ENCODE measurements at regions not wholly inside any gene's neighbourhood (a gene's known extent, or its start where the extent isn't known, plus 50 kb on each side); places are given as distances from the start of the nearest gene placed in this dataset.

DNA sequence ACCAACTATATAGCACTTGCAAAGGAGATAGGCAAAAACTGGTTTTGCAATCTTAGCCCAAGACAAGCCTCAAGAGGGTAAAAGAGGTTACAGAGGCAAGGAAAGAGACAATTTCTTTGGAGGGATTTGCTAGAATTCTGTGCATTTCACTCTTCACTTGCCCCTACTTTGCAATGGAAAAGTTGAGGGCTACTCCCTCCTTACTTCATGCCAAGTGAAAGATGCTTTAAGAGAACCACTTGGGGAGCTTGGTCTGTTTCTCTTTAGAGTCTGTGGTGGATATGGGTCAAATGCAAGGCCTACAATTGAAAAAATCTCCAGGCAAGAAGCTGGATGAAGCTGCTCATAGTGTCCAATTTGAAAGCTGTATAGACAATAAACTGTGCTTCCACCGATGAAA is 167.7 kb upstream of the DIO2 start:
- DNase-seq (ENCODE audit: low read depth in 1 of 2, low spot score in 1 of 2), result no peak
- TF ChIP-seq, protein P1, sequence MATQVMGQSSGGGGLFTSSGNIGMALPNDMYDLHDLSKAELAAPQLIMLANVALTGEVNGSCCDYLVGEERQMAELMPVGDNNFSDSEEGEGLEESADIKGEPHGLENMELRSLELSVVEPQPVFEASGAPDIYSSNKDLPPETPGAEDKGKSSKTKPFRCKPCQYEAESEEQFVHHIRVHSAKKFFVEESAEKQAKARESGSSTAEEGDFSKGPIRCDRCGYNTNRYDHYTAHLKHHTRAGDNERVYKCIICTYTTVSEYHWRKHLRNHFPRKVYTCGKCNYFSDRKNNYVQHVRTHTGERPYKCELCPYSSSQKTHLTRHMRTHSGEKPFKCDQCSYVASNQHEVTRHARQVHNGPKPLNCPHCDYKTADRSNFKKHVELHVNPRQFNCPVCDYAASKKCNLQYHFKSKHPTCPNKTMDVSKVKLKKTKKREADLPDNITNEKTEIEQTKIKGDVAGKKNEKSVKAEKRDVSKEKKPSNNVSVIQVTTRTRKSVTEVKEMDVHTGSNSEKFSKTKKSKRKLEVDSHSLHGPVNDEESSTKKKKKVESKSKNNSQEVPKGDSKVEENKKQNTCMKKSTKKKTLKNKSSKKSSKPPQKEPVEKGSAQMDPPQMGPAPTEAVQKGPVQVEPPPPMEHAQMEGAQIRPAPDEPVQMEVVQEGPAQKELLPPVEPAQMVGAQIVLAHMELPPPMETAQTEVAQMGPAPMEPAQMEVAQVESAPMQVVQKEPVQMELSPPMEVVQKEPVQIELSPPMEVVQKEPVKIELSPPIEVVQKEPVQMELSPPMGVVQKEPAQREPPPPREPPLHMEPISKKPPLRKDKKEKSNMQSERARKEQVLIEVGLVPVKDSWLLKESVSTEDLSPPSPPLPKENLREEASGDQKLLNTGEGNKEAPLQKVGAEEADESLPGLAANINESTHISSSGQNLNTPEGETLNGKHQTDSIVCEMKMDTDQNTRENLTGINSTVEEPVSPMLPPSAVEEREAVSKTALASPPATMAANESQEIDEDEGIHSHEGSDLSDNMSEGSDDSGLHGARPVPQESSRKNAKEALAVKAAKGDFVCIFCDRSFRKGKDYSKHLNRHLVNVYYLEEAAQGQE (IDR thresholded peaks at IDR 0.05; ENCODE audit: insufficient replicate concordance, low read depth), result no peak
- TF ChIP-seq POLR2AphosphoS5 (IDR thresholded peaks at IDR 0.05; ENCODE audit: low read depth) (no peak), SPI1 (IDR thresholded peaks at IDR 0.05; ENCODE audit: borderline replicate concordance, low read depth) (no peak), GABPA (IDR thresholded peaks at IDR 0.05; ENCODE audit: low read depth) (no peak)
- TF ChIP-seq, protein P2, sequence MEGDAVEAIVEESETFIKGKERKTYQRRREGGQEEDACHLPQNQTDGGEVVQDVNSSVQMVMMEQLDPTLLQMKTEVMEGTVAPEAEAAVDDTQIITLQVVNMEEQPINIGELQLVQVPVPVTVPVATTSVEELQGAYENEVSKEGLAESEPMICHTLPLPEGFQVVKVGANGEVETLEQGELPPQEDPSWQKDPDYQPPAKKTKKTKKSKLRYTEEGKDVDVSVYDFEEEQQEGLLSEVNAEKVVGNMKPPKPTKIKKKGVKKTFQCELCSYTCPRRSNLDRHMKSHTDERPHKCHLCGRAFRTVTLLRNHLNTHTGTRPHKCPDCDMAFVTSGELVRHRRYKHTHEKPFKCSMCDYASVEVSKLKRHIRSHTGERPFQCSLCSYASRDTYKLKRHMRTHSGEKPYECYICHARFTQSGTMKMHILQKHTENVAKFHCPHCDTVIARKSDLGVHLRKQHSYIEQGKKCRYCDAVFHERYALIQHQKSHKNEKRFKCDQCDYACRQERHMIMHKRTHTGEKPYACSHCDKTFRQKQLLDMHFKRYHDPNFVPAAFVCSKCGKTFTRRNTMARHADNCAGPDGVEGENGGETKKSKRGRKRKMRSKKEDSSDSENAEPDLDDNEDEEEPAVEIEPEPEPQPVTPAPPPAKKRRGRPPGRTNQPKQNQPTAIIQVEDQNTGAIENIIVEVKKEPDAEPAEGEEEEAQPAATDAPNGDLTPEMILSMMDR (IDR thresholded peaks at IDR 0.05; ENCODE audit: insufficient read depth, low read length), result no peak
- H3K27ac ChIP-seq (replicated peaks), result no peak overlapping the region
- H3K27me3 ChIP-seq (ENCODE audit: insufficient read depth, poor library complexity, severe bottlenecking), result no peaks in the 10 kb centered on the region
- no peak overlapping the region for H3K4me3 ChIP-seq (replicated peaks; ENCODE audit: insufficient read depth, low read length)

DNA sequence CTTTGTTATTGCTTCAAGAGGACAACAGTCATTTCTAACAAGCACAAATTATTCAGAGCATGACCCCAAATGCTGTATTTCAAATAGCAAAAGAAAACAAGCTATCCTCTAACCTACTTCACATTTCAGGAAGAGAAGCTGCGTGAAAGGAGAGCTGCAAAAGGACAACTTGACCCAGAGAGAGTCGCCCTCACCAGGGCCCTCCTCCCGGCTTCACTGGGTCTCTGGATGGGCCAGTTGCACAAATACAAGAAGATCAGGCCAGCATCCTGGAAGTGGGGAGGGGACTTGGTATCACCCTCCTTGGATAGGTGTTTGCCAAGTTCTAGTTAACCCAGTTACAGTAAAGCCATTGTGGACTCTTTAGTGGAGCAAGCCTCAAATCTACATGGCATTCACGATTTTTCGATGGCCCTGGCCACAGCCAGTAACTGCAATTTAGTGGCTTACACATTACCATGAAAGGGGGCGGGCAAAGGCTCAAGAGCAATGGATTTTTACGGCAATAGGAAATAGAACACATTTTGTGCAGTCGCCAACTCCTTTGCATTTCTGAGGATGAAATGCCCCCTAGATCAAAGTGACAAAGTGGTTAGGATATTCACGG is 166.9 kb upstream of the DIO2 start:
- DNase-seq (ENCODE audit: low read depth in 1 of 2, low spot score in 1 of 2), result no peak
- H3K27me3 ChIP-seq (ENCODE audit: insufficient read depth, poor library complexity, severe bottlenecking), result no peaks in the 10 kb centered on the region
- H3K27ac ChIP-seq (replicated peaks), result no peak overlapping the region
- H3K4me3 ChIP-seq (replicated peaks; ENCODE audit: insufficient read depth, low read length), result no peak overlapping the region
- no peak for TF ChIP-seq POLR2AphosphoS5 (IDR thresholded peaks at IDR 0.05; ENCODE audit: low read depth)
- no peak for TF ChIP-seq SPI1 (IDR thresholded peaks at IDR 0.05; ENCODE audit: borderline replicate concordance, low read depth)
- TF ChIP-seq, protein P2 (IDR thresholded peaks at IDR 0.05; ENCODE audit: insufficient read depth, low read length), result no peak

DNA sequence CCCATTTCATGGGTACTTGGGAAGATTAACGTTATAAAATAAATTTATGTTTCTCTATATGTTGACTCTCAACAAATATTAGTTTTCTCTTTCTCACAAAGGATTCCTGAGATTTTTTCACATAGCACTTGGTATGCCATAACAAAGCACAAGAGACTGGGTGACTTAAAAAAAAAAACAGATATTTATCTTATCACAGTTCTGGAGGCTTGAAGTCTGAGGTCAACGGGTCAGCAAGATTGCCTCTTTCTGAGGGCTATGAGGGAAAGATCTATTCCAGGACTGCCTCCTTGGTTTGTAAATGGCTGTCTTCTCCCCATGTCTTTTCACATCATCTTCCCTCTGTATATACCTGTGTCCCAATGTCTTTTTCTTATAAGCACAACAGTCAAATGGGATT is 153.5 kb upstream of the DIO2 start:
- TF ChIP-seq SPI1 (IDR thresholded peaks at IDR 0.05; ENCODE audit: borderline replicate concordance, low read depth) (no peak), GABPA (IDR thresholded peaks at IDR 0.05; ENCODE audit: low read depth) (no peak), POLR2AphosphoS5 (IDR thresholded peaks at IDR 0.05; ENCODE audit: low read depth) (no peak)
- TF ChIP-seq, protein P2 (IDR thresholded peaks at IDR 0.05; ENCODE audit: insufficient read depth, low read length), result no peak
- TF ChIP-seq, protein P1 (IDR thresholded peaks at IDR 0.05; ENCODE audit: insufficient replicate concordance, low read depth), result no peak
- Histone ChIP-seq H3K27ac (replicated peaks) (no peak overlapping the region), H3K27me3 (ENCODE audit: insufficient read depth, poor library complexity, severe bottlenecking) (no peaks in the 10 kb centered on the region), H3K4me3 (replicated peaks; ENCODE audit: insufficient read depth, low read length) (no peak overlapping the region)
- no peak for DNase-seq (ENCODE audit: low read depth in 1 of 2, low spot score in 1 of 2)

DNA sequence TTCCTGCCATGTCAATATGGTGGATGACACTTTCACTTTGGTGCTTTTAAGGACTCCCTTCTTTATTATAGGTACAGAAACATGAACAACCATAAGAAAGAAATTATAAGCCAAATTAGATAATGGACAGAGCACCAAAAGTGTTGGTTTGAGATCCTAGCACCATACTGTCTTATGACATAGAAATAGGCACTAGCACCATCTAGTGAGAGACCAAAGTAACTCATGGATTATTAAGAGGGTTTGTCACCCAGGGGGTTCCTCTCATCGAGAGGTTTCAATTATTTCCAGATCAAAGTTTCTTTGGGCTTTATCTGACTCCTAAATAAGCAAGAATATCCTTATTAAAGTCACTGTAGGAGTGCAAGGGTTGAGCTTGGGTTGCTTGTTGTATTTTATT is 153.0 kb upstream of the DIO2 start:
- no peak for DNase-seq (ENCODE audit: low read depth in 1 of 2, low spot score in 1 of 2)
- H3K4me3 ChIP-seq (replicated peaks; ENCODE audit: insufficient read depth, low read length), result no peak overlapping the region
- H3K27ac ChIP-seq (replicated peaks), result no peak overlapping the region
- no peaks in the 10 kb centered on the region for H3K27me3 ChIP-seq (ENCODE audit: insufficient read depth, poor library complexity, severe bottlenecking)
- TF ChIP-seq, protein P2 (IDR thresholded peaks at IDR 0.05; ENCODE audit: insufficient read depth, low read length), result no peak
- TF ChIP-seq, protein P1 (IDR thresholded peaks at IDR 0.05; ENCODE audit: insufficient replicate concordance, low read depth), result no peak
- TF ChIP-seq SPI1 (IDR thresholded peaks at IDR 0.05; ENCODE audit: borderline replicate concordance, low read depth) (no peak), POLR2AphosphoS5 (IDR thresholded peaks at IDR 0.05; ENCODE audit: low read depth) (no peak), GABPA (IDR thresholded peaks at IDR 0.05; ENCODE audit: low read depth) (no peak)

All from HL-60 (cell line).